ENCODE measurements at regions not wholly inside any gene's neighbourhood (a gene's known extent, or its start where the extent isn't known, plus 50 kb on each side); places are given as distances from the start of the nearest gene placed in this dataset.

- Histone ChIP-seq H3K27me3 (ENCODE audit: insufficient read depth, low read length) (no peaks in the 10 kb centered on the region), H3K9me3 (ENCODE audit: low read depth, low read length) (no peaks in the 10 kb centered on the region), H3K27ac (ENCODE audit: low read depth, low read length) (no peak overlapping the region), H3K79me2 (ENCODE audit: insufficient read depth, low read length) (no peaks in the 10 kb centered on the region), H4K20me1 (ENCODE audit: insufficient read depth, low read length) (no peaks in the 10 kb centered on the region), H3K36me3 (ENCODE audit: insufficient read depth, low read length) (no peaks in the 10 kb centered on the region), H3K4me1 (ENCODE audit: insufficient read depth, low read length) (no peaks in the 10 kb centered on the region), H3K4me3 (ENCODE audit: insufficient read depth, low read length) (no peak overlapping the region), H3K4me2 (ENCODE audit: insufficient read depth, low read length) (no peak overlapping the region), H2AFZ (ENCODE audit: low read length) (no peak overlapping the region)
- no peak for DNase-seq (ENCODE audit: insufficient read length, low spot score, missing footprints)
- no peak for TF ChIP-seq CTCF (IDR thresholded peaks at IDR 0.05; ENCODE audit: extremely low read depth, low read depth, low read length)
These were observed 148.2 kb upstream of the NAV3 start for GRCh38 chr12:77682488-77682887.

- no peaks in the 10 kb centered on the region for H4K20me1 ChIP-seq (ENCODE audit: insufficient read depth, low read length)
- H3K36me3 ChIP-seq (ENCODE audit: insufficient read depth, low read length): no peaks in the 10 kb centered on the region
- no peaks in the 10 kb centered on the region for H3K4me1 ChIP-seq (ENCODE audit: insufficient read depth, low read length)
- no peaks in the 10 kb centered on the region for H3K9me3 ChIP-seq (ENCODE audit: low read depth, low read length)
- no peaks in the 10 kb centered on the region for H3K79me2 ChIP-seq (ENCODE audit: insufficient read depth, low read length)
- no peak for TF ChIP-seq CTCF (IDR thresholded peaks at IDR 0.05; ENCODE audit: extremely low read depth, low read depth, low read length)
- no peak overlapping the region for H2AFZ ChIP-seq (ENCODE audit: low read length)
- no peaks in the 10 kb centered on the region for H3K27me3 ChIP-seq (ENCODE audit: insufficient read depth, low read length)
- H3K27ac ChIP-seq (ENCODE audit: low read depth, low read length): no peak overlapping the region
- no peak overlapping the region for H3K4me2 ChIP-seq (ENCODE audit: insufficient read depth, low read length)
- H3K4me3 ChIP-seq (ENCODE audit: insufficient read depth, low read length): no peak overlapping the region
- DNase-seq (ENCODE audit: insufficient read length, low spot score, missing footprints): no peak
These were observed 149.0 kb upstream of the NAV3 start for GRCh38 chr12:77681726-77682125.

GRCh38 chr12:77679686-77680085 is 151.0 kb upstream of the NAV3 start:
- H3K27me3 ChIP-seq (ENCODE audit: insufficient read depth, low read length): no peaks in the 10 kb centered on the region
- DNase-seq (ENCODE audit: insufficient read length, low spot score, missing footprints): no peak
- H3K4me2 ChIP-seq (ENCODE audit: insufficient read depth, low read length): no peak overlapping the region
- H4K20me1 ChIP-seq (ENCODE audit: insufficient read depth, low read length): no peaks in the 10 kb centered on the region
- no peaks in the 10 kb centered on the region for H3K79me2 ChIP-seq (ENCODE audit: insufficient read depth, low read length)
- TF ChIP-seq CTCF (IDR thresholded peaks at IDR 0.05; ENCODE audit: extremely low read depth, low read depth, low read length): no peak
- H2AFZ ChIP-seq (ENCODE audit: low read length): no peak overlapping the region
- H3K36me3 ChIP-seq (ENCODE audit: insufficient read depth, low read length): no peaks in the 10 kb centered on the region
- H3K4me3 ChIP-seq (ENCODE audit: insufficient read depth, low read length): no peak overlapping the region
- no peaks in the 10 kb centered on the region for H3K4me1 ChIP-seq (ENCODE audit: insufficient read depth, low read length)
- no peaks in the 10 kb centered on the region for H3K9me3 ChIP-seq (ENCODE audit: low read depth, low read length)
- H3K27ac ChIP-seq (ENCODE audit: low read depth, low read length): no peak overlapping the region

- no peak for DNase-seq (ENCODE audit: insufficient read length, low spot score, missing footprints)
- Histone ChIP-seq H3K79me2 (ENCODE audit: insufficient read depth, low read length) (no peaks in the 10 kb centered on the region), H2AFZ (ENCODE audit: low read length) (no peak overlapping the region), H3K27me3 (ENCODE audit: insufficient read depth, low read length) (no peaks in the 10 kb centered on the region), H3K36me3 (ENCODE audit: insufficient read depth, low read length) (no peaks in the 10 kb centered on the region), H4K20me1 (ENCODE audit: insufficient read depth, low read length) (no peaks in the 10 kb centered on the region), H3K27ac (ENCODE audit: low read depth, low read length) (no peak overlapping the region), H3K4me2 (ENCODE audit: insufficient read depth, low read length) (no peak overlapping the region), H3K9me3 (ENCODE audit: low read depth, low read length) (no peaks in the 10 kb centered on the region), H3K4me3 (ENCODE audit: insufficient read depth, low read length) (no peak overlapping the region), H3K4me1 (ENCODE audit: insufficient read depth, low read length) (no peaks in the 10 kb centered on the region)
- TF ChIP-seq CTCF (IDR thresholded peaks at IDR 0.05; ENCODE audit: extremely low read depth, low read depth, low read length): no peak
These were observed 152.1 kb upstream of the NAV3 start for GRCh38 chr12:77678621-77679020.

All from osteoblast (primary cell).